ENCODE measurements at regions not wholly inside any gene's neighbourhood (a gene's known extent, or its start where the extent isn't known, plus 50 kb on each side); places are given as distances from the start of the nearest gene placed in this dataset.
"Not testable (repeated sequence)": the region's sequence is repeated elsewhere in the genome, so short reads cannot be mapped to it uniquely, and the experiment has no call there.

DNA sequence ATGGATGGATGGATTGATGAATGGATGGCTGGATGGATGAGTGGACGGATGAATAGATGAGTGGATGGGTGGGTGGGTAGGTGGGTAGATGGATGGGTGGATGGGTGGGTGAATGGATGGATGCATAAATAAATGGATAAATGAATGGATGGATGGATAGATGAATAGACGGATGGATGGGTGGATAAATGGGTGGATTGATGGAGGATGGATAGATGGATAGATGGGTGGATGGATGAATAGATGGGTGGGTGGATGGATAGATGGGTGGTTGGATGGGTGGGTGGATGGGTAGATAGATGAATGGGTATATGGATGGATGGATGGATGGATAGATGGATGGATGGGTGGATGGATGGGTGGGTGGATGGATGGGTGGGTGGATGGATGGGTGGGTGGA lies 84.9 kb upstream of the ZNF536 start:
- POLR2A ChIA-PET = no interaction called here
- no peak for DNase-seq (ENCODE audit: extremely low spot score)
- CTCF ChIA-PET = no interaction called here
- TF ChIP-seq, protein P1, sequence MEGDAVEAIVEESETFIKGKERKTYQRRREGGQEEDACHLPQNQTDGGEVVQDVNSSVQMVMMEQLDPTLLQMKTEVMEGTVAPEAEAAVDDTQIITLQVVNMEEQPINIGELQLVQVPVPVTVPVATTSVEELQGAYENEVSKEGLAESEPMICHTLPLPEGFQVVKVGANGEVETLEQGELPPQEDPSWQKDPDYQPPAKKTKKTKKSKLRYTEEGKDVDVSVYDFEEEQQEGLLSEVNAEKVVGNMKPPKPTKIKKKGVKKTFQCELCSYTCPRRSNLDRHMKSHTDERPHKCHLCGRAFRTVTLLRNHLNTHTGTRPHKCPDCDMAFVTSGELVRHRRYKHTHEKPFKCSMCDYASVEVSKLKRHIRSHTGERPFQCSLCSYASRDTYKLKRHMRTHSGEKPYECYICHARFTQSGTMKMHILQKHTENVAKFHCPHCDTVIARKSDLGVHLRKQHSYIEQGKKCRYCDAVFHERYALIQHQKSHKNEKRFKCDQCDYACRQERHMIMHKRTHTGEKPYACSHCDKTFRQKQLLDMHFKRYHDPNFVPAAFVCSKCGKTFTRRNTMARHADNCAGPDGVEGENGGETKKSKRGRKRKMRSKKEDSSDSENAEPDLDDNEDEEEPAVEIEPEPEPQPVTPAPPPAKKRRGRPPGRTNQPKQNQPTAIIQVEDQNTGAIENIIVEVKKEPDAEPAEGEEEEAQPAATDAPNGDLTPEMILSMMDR (IDR thresholded peaks at IDR 0.05; ENCODE audit: control extremely low read depth, extremely low read depth, low read depth, missing control alignments) = no peak

DNA sequence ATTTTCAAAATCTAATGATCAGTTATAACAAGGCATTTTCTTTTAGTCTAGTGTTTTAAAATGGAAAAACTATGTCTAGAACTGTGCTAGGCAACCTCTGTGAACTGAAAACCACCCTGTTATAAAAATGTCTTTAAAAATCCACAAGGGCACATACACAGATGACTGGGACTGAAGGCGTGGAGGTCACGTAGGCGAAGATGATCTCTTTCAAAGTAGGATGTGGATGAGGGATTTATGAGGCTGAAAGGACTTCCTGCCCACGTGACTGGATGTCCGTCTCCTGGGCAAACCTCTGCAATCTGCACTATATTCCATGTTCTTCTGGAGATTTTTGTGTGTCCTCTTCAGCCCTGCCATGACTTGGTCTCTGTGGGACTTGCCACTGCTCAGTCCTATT lies 84.2 kb upstream of the ZNF536 start:
- ChIA-PET CTCF (no interaction called here), POLR2A (no interaction called here)
- no peak for DNase-seq (ENCODE audit: extremely low spot score)
- TF ChIP-seq, protein P1 (IDR thresholded peaks at IDR 0.05; ENCODE audit: control extremely low read depth, extremely low read depth, low read depth, missing control alignments) = no peak

DNA sequence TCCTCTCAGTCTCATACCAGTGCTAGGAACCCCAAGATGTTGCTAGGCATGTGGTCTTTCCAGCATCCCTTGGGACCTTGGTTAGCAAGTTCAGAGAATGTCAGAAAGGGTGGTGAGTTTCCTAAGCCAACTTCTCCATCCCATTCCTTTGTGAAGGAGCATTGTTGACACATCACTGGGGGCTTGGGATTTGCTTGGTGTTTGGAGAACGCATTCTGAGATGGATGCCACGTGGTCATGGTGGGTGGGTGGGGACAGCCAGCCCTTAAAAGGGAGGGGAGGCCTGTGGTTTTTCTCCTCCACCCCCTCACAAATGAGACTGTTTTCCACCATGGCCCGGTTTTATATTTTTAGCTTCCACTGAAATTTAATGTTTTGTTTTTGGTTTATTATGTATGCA lies 83.3 kb upstream of the ZNF536 start:
- CTCF ChIA-PET = no interaction called here
- POLR2A ChIA-PET = no interaction called here

DNA sequence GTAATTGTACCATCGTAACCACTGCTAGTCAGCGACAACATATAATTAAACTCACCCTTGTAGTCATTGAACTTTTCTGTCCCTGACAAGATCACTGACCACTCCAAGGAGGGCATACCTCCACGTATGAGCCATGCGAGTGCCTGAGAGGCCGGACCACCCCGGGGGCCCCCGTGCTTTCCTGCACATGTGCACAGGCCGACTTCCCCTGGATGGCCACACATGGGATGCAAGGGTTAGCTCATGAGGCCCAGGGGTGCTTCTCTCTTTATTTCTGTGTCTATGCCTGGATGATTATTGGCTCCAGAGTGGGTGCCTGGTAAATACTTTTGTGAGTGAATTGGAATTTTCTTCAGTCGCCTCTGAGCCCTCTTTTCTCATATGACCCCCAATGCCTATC lies 82.8 kb upstream of the ZNF536 start:
- TF ChIP-seq, protein P1 (IDR thresholded peaks at IDR 0.05; ENCODE audit: control extremely low read depth, extremely low read depth, low read depth, missing control alignments) = no peak
- CTCF ChIA-PET = no interaction called here
- POLR2A ChIA-PET = no interaction called here
- DNase-seq (ENCODE audit: extremely low spot score) = no peak

More for the DNA sequence above, 83.3 kb upstream of the ZNF536 start:
- TF ChIP-seq, protein P1 (IDR thresholded peaks at IDR 0.05; ENCODE audit: control extremely low read depth, extremely low read depth, low read depth, missing control alignments) = no peak
- no peak for DNase-seq (ENCODE audit: extremely low spot score)

DNA sequence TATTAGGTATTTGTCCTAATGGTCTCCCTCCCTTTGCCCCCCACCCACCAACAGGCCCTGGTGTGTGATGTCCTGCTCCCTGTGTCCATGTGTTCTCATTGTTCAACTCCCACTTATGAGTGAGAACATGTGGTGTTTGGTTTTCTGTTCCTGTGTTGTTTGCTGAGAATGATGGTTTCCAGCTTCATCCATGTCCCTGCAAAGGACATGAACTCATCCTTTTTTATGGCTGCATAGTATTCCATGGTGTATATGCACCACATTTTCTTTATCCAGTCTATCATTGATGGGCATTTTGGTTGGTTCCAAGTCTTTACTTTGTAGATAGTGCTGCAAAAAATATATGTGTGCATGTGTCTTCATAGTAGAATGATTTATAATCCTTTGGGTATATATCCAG lies 81.4 kb upstream of the ZNF536 start:
- DNase-seq (ENCODE audit: extremely low spot score); POLR2A ChIA-PET; CTCF ChIA-PET: not testable (repeated sequence)

DNA sequence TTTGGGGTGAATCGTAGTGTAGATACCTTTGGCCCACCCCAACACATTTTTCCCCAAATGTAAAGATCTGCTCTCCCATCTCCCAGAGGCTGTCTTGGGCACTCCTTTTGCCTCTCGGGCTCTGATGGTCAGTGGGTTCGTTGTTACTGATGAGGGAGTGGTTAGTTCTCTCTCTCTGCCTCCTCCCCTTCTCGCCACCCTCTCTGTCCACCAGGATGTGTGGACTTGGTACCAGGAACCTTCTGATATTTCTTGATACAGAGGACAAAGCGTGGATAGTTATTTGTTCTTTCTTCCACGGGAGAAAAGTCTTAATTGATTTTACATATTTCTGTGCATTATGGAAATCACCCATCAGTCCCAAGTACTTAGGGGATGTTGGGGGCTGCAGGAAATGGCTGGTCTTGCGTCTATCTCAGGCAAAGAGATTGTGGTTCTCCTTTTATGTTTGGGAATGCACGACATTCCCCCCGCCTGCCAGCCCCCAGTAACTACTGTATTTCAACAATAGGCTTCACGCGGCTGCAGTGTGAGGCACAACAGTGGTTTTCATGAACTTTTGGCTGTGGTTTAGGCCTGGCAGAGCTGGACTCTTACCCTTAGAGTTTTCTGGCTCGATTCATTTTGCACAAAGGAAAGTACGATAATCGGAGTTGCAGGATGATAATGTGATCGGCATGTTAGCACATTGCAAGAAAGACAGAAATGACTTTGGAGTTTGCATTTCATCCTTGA lies 79.0 kb upstream of the ZNF536 start:
- CTCF ChIA-PET = interaction anchor here (1.2 kb wide), 1 partner anchor 13 kb away, joined by 6 read pairs; no protein-coding TSS in a partner anchor
- TF ChIP-seq, protein P1 (IDR thresholded peaks at IDR 0.05; ENCODE audit: control extremely low read depth, extremely low read depth, low read depth, missing control alignments) = no peak
- no peak for DNase-seq (ENCODE audit: extremely low spot score)
- POLR2A ChIA-PET = no interaction called here

DNA sequence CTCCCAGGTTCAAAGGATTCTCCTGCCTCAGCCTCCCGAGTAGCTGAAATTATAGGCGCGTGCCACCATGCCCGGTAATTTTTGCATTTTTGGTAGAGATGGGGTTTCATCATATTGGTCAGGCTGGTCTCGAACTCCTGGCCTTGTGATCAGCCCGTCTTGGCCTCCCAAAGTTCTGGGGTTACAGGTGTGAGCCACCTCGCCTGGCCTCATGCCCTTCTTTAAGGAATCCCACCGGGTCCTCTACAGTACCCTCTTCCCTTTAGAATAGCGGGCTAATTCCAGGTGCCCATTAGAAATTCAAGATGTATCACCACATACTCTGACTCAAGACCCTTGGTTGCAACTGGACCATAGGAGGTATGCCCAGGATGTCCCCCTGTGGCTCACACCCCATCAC lies 74.2 kb upstream of the ZNF536 start:
- TF ChIP-seq, protein P1 (IDR thresholded peaks at IDR 0.05; ENCODE audit: control extremely low read depth, extremely low read depth, low read depth, missing control alignments) = no peak
- DNase-seq (ENCODE audit: extremely low spot score) = no peak
- POLR2A ChIA-PET = no interaction called here
- CTCF ChIA-PET = no interaction called here

Measured in GM10248 (cell line).